Glutamatergic neuron (in vitro differentiated cells): ENCODE measurements at regions not wholly inside any gene's neighbourhood (a gene's known extent, or its start where the extent isn't known, plus 50 kb on each side); places are given as distances from the start of the nearest gene placed in this dataset.

Experiments used
- DNase-seq: peaks from one replicate; pipeline ENCODE4 v3.0.0; 2022
- H3K27ac Mint-ChIP-seq: one replicate; pipeline ENCODE4 v1.8.0; 2020; ENCODE audit warnings: mild to moderate bottlenecking, mixed read lengths, inconsistent platforms; ENCODE audit not compliant: unreplicated experiment
- H3K27me3 Mint-ChIP-seq: one replicate; pipeline ENCODE4 v1.8.0; 2020; ENCODE audit warnings: mild to moderate bottlenecking, moderate library complexity, mixed read lengths, inconsistent platforms; ENCODE audit not compliant: unreplicated experiment
- H3K36me3 Mint-ChIP-seq: one replicate; pipeline ENCODE4 v1.8.0; 2020; ENCODE audit warnings: mild to moderate bottlenecking, mixed read lengths, inconsistent platforms; ENCODE audit not compliant: unreplicated experiment
- H3K4me1 Mint-ChIP-seq: one replicate; pipeline ENCODE4 v1.8.0; 2020; ENCODE audit warnings: mild to moderate bottlenecking, low read depth, mixed read lengths, inconsistent platforms; ENCODE audit not compliant: unreplicated experiment
- H3K4me3 Mint-ChIP-seq: one replicate; pipeline ENCODE4 v1.8.0; 2020; ENCODE audit warnings: mild to moderate bottlenecking, mixed read lengths, inconsistent platforms; ENCODE audit not compliant: unreplicated experiment
- H3K9me3 Mint-ChIP-seq: one replicate; pipeline ENCODE4 v1.8.0; 2020; ENCODE audit warnings: mild to moderate bottlenecking, moderate library complexity, mixed read lengths, inconsistent platforms; ENCODE audit not compliant: unreplicated experiment
- TF ChIP-seq, protein P1 (sequence below): fragments of 200-600 bp; sonication (generic); IDR thresholded peaks from one replicate; pipeline ENCODE4 v1.5.0; 2021; ENCODE audit not compliant: partially characterized antibody, unreplicated experiment

DNA sequence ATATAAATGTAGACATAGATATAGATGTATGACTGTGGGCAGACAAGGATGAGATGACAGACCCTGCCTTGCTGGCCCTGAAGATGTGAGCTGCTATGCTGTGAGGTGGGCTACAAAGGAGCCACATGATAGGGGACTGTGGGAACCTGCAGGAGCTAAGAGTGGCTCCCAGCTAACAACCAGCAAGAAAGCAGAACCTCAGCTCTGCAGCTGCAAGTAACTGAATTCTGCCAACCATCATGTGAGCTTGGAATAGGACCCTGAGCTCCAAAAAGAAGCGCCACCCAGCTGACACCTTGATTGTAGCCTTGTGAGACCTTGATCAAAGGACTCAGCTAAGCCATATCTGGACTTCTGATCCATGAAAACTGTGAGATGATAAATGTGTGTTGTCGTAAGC lies 123.3 kb upstream of the GRM7 start:
- no peak overlapping the region for H3K27ac Mint-ChIP-seq
- H3K36me3 Mint-ChIP-seq = no peaks in the 10 kb centered on the region
- no peaks in the 10 kb centered on the region for H3K9me3 Mint-ChIP-seq
- no peak overlapping the region for H3K4me3 Mint-ChIP-seq
- TF ChIP-seq, protein P1, sequence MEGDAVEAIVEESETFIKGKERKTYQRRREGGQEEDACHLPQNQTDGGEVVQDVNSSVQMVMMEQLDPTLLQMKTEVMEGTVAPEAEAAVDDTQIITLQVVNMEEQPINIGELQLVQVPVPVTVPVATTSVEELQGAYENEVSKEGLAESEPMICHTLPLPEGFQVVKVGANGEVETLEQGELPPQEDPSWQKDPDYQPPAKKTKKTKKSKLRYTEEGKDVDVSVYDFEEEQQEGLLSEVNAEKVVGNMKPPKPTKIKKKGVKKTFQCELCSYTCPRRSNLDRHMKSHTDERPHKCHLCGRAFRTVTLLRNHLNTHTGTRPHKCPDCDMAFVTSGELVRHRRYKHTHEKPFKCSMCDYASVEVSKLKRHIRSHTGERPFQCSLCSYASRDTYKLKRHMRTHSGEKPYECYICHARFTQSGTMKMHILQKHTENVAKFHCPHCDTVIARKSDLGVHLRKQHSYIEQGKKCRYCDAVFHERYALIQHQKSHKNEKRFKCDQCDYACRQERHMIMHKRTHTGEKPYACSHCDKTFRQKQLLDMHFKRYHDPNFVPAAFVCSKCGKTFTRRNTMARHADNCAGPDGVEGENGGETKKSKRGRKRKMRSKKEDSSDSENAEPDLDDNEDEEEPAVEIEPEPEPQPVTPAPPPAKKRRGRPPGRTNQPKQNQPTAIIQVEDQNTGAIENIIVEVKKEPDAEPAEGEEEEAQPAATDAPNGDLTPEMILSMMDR = no peak
- DNase-seq = no peak
- H3K4me1 Mint-ChIP-seq = peaks cover 7% of the 10 kb centered on the region
- no peaks in the 10 kb centered on the region for H3K27me3 Mint-ChIP-seq

- no peak overlapping the region for H3K27ac Mint-ChIP-seq
- H3K27me3 Mint-ChIP-seq = no peaks in the 10 kb centered on the region
- no peak overlapping the region for H3K4me3 Mint-ChIP-seq
- H3K36me3 Mint-ChIP-seq = no peaks in the 10 kb centered on the region
- DNase-seq = no peak
- TF ChIP-seq, protein P1 = no peak
- H3K9me3 Mint-ChIP-seq = no peaks in the 10 kb centered on the region
- peaks cover 7% of the 10 kb centered on the region for H3K4me1 Mint-ChIP-seq
Measured at GRCh38 chr3:6739288-6739687, 121.6 kb upstream of the GRM7 start.

GRCh38 chr3:6743067-6743720 lies 117.7 kb upstream of the GRM7 start:
- no peak for DNase-seq
- no peaks in the 10 kb centered on the region for H3K9me3 Mint-ChIP-seq
- H3K27me3 Mint-ChIP-seq = no peaks in the 10 kb centered on the region
- TF ChIP-seq, protein P1 = no peak
- H3K4me1 Mint-ChIP-seq = no peaks in the 10 kb centered on the region
- no peak overlapping the region for H3K27ac Mint-ChIP-seq
- H3K4me3 Mint-ChIP-seq = no peak overlapping the region
- no peaks in the 10 kb centered on the region for H3K36me3 Mint-ChIP-seq

DNA sequence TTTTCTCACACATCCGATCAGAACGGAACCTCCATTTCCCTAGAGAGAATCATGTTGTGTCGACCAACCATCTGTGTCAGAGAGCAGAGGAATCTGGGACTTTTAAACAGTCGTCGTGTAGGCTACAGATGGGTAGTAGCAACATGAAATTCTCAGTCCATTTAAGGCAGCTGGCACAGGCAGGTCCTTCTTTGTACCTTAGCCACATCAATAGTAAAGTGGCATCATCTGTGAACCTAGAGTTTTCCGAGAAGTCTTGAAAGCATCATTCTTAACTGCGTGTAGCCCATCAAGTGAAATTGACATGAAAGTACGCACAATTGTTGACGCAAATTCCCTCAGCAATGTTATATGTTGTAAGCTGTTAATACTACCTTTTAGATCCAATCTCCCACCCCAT lies 114.5 kb upstream of the GRM7 start:
- TF ChIP-seq, protein P1 = no peak
- H3K4me3 Mint-ChIP-seq = no peak overlapping the region
- H3K36me3 Mint-ChIP-seq = no peaks in the 10 kb centered on the region
- H3K27ac Mint-ChIP-seq = no peak overlapping the region
- no peaks in the 10 kb centered on the region for H3K27me3 Mint-ChIP-seq
- no peaks in the 10 kb centered on the region for H3K4me1 Mint-ChIP-seq
- DNase-seq = no peak
- no peaks in the 10 kb centered on the region for H3K9me3 Mint-ChIP-seq

- H3K27ac Mint-ChIP-seq = no peak overlapping the region
- no peaks in the 10 kb centered on the region for H3K27me3 Mint-ChIP-seq
- TF ChIP-seq, protein P1 = no peak
- H3K4me3 Mint-ChIP-seq = no peak overlapping the region
- no peaks in the 10 kb centered on the region for H3K36me3 Mint-ChIP-seq
- no peaks in the 10 kb centered on the region for H3K4me1 Mint-ChIP-seq
- no peak for DNase-seq
- no peaks in the 10 kb centered on the region for H3K9me3 Mint-ChIP-seq
Measured at GRCh38 chr3:6747017-6747416, 113.9 kb upstream of the GRM7 start.
